Muscle of leg (tissue), 3 donors: ENCODE measurements at regions not wholly inside any gene's neighbourhood (a gene's known extent, or its start where the extent isn't known, plus 50 kb on each side); places are given as distances from the start of the nearest gene placed in this dataset.
"Not testable (repeated sequence)": the region's sequence is repeated elsewhere in the genome, so short reads cannot be mapped to it uniquely, and the experiment has no call there.

Experiments used
- DNase-seq: peaks from one replicate; pipeline ENCODE4 v3.0.0; 2013
- H3K27ac ChIP-seq: one replicate; pipeline ENCODE4 v1.5.1; 2013; ENCODE audit warnings: mild to moderate bottlenecking, low read length, control low read depth
- H3K27me3 ChIP-seq: one replicate; pipeline ENCODE4 v1.6.1; 2013; ENCODE audit warnings: low read length; ENCODE audit not compliant: control insufficient read depth, insufficient read depth
- H3K36me3 ChIP-seq: one replicate; pipeline ENCODE4 v1.6.1; 2013; ENCODE audit warnings: low read length; ENCODE audit not compliant: control insufficient read depth, insufficient read depth
- H3K4me1 ChIP-seq: one replicate; pipeline ENCODE4 v1.6.1; 2013; ENCODE audit warnings: low read length; ENCODE audit not compliant: control insufficient read depth, insufficient read depth
- H3K4me3 ChIP-seq: one replicate; pipeline ENCODE4 v1.5.1; 2013; ENCODE audit warnings: low read length, control low read depth
- H3K9me3 ChIP-seq: replicated peaks from 2 replicates; pipeline ENCODE4 v1.6.1; 2013; ENCODE audit warnings: low read depth, low read length; ENCODE audit not compliant: control insufficient read depth
- WGBS: methylation state at CpG from one replicate; pipeline ENCODE4 v1.1.5; 2013; ENCODE audit warnings: missing lambda C conversion rate; ENCODE audit not compliant: insufficient coverage; 5-methylcytosine and 5-hydroxymethylcytosine counted together

DNA sequence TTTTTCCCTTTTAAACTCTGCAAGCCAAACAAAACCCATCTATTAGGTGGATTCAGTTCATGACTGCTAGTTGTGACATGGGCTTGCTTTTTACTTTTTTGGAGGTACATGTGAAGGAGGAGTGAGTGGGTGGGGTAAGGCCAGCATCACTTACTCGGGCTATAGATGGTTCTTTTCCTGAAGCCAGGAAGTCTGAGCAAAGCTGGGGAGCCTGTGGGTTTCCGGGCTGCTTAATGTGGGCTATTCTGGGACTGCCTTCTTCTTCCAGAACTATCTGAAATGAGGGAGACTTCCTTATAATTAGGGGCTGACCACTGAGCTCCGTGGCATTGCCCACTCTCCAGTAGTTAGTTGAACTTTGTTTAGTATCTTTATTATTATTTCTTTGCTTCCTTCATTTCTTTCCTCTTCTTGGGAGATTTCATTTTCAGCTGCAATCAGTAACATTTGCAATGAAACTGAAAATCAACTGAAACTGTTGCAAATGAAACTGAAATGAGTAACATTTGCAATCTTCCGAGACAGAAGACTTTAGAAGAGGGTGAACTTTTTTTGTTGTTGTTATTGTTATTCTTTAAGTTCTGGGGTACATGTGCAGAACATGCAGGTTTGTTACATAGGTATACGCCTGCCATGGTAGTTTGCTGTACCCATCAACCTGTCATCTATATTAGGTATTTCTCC is 204.9 kb downstream of the LRRC70 start:
- no peak overlapping the region for H3K27ac ChIP-seq
- no peak for DNase-seq
- WGBS = 53% methylated on average over 2 of the region's 5 CpGs
- no peaks in the 10 kb centered on the region for H3K4me1 ChIP-seq
- H3K9me3 ChIP-seq = no peaks in the 10 kb centered on the region
- H3K36me3 ChIP-seq = no peaks in the 10 kb centered on the region
- no peak overlapping the region for H3K4me3 ChIP-seq
- H3K27me3 ChIP-seq = no peaks in the 10 kb centered on the region

GRCh38 chr5:62780888-62781287 is 202.3 kb downstream of the LRRC70 start:
- no peaks in the 10 kb centered on the region for H3K4me1 ChIP-seq
- 90% methylated on average over 2 of the region's 7 CpGs for WGBS
- DNase-seq = no peak
- H3K27me3 ChIP-seq = no peaks in the 10 kb centered on the region
- no peak overlapping the region for H3K27ac ChIP-seq
- H3K9me3 ChIP-seq = no peaks in the 10 kb centered on the region
- H3K36me3 ChIP-seq = no peaks in the 10 kb centered on the region
- H3K4me3 ChIP-seq = no peak overlapping the region

- H3K27me3 ChIP-seq = no peaks in the 10 kb centered on the region
- 79% methylated on average over 3 of the region's 11 CpGs for WGBS
- no peaks in the 10 kb centered on the region for H3K4me1 ChIP-seq
- H3K9me3 ChIP-seq = no peaks in the 10 kb centered on the region
- no peak for DNase-seq
- no peak overlapping the region for H3K27ac ChIP-seq
- H3K4me3 ChIP-seq = no peak overlapping the region
- H3K36me3 ChIP-seq = no peaks in the 10 kb centered on the region
These were observed 201.6 kb downstream of the LRRC70 start for GRCh38 chr5:62780230-62780629.

DNA sequence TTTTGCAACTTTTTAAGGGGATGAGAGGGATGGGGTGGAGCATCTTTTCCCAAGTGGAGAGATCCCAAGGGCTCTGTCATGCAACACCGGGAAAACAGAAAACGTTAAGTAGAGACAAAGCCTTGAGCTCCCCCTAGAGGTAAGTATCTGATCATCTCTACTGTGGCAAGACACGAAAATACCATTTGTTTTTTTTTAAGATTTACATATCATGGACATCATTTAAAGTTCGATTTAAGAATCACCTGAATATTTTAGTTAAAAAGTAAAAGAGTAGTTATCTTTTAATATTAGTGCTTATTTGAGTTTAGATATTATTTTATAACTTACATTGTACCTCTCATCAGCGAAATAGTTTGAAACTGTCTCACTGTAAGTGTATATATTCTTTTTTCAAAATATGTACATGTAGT is 200.4 kb downstream of the LRRC70 start:
- Histone ChIP-seq H3K27ac (no peak overlapping the region), H3K9me3 (no peaks in the 10 kb centered on the region), H3K4me1 (no peaks in the 10 kb centered on the region), H3K4me3 (no peak overlapping the region), H3K27me3 (no peaks in the 10 kb centered on the region), H3K36me3 (no peaks in the 10 kb centered on the region)
- WGBS = 0% methylated on average over 1 of the region's 5 CpGs
- DNase-seq = peak; percentile 54

DNA sequence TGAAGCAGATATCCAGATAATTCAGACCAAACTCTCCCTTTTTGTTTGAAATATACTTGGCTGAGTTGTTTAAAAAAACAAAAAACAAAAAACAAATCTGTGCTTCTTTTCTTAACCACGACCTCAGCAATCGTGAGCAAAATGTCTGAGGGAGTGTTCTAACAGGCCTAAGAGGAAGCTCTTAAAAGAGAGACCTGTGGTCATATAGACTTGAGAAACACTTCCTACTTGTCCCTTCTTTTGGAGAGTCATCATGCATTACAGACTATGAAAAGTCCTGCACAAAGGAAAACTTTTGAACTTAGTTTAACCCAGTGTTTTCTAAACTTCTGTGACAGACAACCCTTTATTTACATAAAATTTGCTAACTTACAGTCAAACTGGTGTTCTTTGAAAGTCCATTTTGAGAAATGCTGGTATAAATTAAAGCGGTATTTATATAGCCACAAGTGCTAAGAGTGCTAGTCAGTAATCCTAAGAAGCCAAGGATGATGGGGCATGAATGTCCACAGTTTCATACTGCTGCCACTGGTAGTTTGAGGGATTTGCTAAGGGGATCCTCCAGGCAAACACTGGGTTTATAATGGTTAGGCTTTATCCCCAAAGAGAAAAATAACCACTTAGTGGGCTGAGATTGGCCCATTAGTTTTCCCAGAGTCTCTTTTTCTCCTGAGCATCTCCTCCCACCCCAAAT is 199.8 kb downstream of the LRRC70 start:
- Histone ChIP-seq H3K9me3 (no peaks in the 10 kb centered on the region), H3K36me3 (no peaks in the 10 kb centered on the region), H3K4me1 (no peaks in the 10 kb centered on the region), H3K27me3 (no peaks in the 10 kb centered on the region), H3K4me3 (no peak overlapping the region), H3K27ac (no peak overlapping the region)
- WGBS = 100% methylated on average over 1 of the region's 3 CpGs
- peak; percentile 46 for DNase-seq

DNA sequence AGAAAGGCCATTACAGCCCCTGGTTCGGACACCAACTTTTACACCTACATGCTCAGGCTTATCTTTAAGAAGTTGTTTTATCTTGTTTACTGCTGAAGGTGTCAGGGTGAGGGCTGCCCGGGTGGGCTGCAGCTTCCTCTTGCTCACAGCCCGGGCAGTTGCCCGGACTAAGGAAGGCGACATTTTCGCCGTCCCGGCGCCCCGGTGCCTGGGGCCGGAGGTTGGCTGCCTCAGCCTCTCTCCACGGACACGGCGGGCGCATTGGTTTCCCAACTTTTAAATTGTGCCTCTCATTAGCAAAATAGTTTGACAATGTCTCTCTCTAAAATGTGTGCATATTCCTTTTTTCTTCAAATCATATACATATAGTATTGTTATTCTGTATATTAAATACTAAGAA is 198.5 kb downstream of the LRRC70 start:
- not testable (repeated sequence) for H3K27ac ChIP-seq, H3K36me3 ChIP-seq, H3K9me3 ChIP-seq, H3K4me3 ChIP-seq, H3K4me1 ChIP-seq, H3K27me3 ChIP-seq, DNase-seq
- WGBS = 89% methylated on average over 14 of the region's 15 CpGs

DNA sequence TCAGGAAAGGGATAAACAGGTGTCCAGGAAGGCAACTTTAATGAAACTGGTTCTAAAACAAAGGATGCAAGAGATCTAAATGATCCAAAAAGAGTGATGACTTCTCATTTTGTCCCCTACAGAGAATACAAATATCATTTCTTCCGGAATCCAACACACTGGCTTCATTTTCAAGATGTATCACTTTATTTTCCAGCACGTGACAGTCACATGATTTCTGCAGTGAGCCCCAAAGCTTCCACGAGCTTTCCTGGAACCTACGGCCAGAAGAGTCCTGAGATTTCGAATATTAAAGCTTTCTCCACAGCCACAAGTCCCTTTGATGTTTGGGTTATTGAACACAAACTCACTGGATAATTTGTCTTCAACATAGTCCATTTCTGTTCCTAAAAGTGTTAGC is 198.0 kb downstream of the LRRC70 start:
- WGBS = no CpG with 5 or more reads among the region's 5 CpGs
- not testable (repeated sequence) for H3K4me1 ChIP-seq, H3K27ac ChIP-seq

DNA sequence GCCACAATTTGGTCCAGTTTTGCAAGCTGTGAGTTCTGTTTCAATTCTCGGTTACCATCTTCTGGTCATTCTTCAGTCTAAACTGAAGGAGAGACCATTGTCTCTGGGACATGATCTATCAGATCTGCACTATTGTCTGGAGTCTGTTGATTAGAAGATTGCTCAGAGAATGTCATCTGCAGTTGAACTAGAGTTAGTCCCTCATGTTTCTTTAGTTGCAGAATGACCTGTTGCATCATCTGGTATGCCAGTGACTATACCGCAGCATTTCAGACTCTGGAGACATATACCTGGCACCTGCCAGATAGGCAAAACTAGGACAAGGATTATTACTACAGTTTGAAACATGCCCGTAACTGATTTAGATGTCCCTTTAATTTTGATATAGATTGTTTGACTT is 194.8 kb downstream of the LRRC70 start:
- DNase-seq = no peak
- H3K9me3 ChIP-seq = no peaks in the 10 kb centered on the region
- H3K4me3 ChIP-seq = no peak overlapping the region
- no peaks in the 10 kb centered on the region for H3K36me3 ChIP-seq
- no CpG with 5 or more reads among the region's 3 CpGs for WGBS
- no peak overlapping the region for H3K27ac ChIP-seq
- no peaks in the 10 kb centered on the region for H3K4me1 ChIP-seq
- no peaks in the 10 kb centered on the region for H3K27me3 ChIP-seq

More for the DNA sequence above, 198.0 kb downstream of the LRRC70 start:
- H3K36me3 ChIP-seq, H3K4me3 ChIP-seq, H3K9me3 ChIP-seq, DNase-seq, H3K27me3 ChIP-seq: not testable (repeated sequence)

- DNase-seq = no peak
- Histone ChIP-seq H3K9me3 (no peaks in the 10 kb centered on the region), H3K36me3 (no peaks in the 10 kb centered on the region), H3K4me3 (no peak overlapping the region), H3K27ac (no peak overlapping the region), H3K4me1 (no peaks in the 10 kb centered on the region), H3K27me3 (no peaks in the 10 kb centered on the region)
- WGBS = no CpG with 5 or more reads among the region's 1 CpG
These were observed 192.7 kb downstream of the LRRC70 start for GRCh38 chr5:62771341-62771740.

DNA sequence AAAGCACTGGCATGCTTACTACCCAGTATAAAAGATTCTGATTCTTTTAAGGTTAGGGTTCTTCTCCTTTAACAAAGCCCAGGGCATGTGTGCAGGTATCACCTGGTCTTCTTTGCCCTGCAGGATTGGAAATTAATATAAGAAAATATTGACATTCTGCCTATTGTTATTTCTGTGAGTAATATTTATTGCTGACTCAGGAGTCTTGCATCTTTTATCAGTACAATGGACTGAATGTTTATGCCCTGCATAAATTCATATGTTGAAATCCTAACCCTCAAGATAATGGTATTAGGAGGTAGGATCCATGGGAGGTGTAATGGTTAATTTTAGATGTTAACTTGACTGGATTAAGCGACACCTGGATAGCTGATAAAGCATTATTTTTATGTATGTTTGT is 189.0 kb downstream of the LRRC70 start:
- Histone ChIP-seq H3K4me3 (no peak overlapping the region), H3K27me3 (no peaks in the 10 kb centered on the region), H3K27ac (no peak overlapping the region), H3K9me3 (no peaks in the 10 kb centered on the region), H3K36me3 (no peaks in the 10 kb centered on the region), H3K4me1 (no peaks in the 10 kb centered on the region)
- no peak for DNase-seq
- no CpG with 5 or more reads among the region's 1 CpG for whole genome bisulfite sequencing
